ENCODE measurements at regions not wholly inside any gene's neighbourhood (a gene's known extent, or its start where the extent isn't known, plus 50 kb on each side); places are given as distances from the start of the nearest gene placed in this dataset.

DNA sequence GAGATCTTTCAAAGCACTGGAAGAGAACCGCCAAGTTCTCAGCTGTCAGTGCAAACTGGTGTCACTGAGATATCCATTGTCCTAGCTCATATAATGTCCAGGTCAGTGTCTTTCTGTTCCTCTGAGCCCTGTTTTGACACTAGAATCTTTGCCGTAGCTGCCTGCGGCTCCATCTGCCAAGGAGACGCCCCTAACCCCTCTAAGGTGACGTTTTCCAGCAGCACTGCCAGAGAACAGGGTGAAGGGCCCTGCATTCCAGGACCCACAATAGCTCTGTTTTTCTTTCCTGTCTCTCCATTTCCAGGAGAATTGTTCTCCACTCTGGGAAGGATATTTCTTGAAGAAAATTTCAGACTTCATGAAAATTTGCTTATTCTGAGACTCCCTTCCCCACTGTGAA is 181.7 kb upstream of the SLC39A10 start:
- TF ChIP-seq, protein P1, sequence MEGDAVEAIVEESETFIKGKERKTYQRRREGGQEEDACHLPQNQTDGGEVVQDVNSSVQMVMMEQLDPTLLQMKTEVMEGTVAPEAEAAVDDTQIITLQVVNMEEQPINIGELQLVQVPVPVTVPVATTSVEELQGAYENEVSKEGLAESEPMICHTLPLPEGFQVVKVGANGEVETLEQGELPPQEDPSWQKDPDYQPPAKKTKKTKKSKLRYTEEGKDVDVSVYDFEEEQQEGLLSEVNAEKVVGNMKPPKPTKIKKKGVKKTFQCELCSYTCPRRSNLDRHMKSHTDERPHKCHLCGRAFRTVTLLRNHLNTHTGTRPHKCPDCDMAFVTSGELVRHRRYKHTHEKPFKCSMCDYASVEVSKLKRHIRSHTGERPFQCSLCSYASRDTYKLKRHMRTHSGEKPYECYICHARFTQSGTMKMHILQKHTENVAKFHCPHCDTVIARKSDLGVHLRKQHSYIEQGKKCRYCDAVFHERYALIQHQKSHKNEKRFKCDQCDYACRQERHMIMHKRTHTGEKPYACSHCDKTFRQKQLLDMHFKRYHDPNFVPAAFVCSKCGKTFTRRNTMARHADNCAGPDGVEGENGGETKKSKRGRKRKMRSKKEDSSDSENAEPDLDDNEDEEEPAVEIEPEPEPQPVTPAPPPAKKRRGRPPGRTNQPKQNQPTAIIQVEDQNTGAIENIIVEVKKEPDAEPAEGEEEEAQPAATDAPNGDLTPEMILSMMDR (IDR thresholded peaks at IDR 0.05) = no peak
- no peak for TF ChIP-seq ZFX (IDR thresholded peaks at IDR 0.05; ENCODE audit: borderline replicate concordance)
- H3K27ac ChIP-seq = no peak overlapping the region

DNA sequence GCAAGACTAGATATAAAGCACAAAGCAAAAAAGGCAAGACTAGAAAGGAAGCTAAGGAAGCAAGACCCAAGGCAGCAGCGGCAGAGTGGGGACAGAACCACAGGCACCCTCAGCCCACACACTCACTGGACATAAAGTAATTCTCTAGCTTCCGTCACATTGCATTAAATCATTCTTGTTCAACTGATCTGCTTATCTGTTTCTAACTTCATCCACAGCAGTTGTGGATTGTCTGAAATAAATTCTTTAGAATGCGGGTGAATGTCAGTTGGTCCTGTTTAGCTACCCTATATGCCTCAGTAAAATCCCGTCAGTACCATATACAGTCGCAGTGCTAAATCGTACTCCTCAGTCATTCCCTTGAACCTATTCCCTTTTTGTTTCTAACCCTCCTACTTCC is 183.2 kb upstream of the SLC39A10 start:
- no peak overlapping the region for H3K27ac ChIP-seq
- no peak for TF ChIP-seq ZFX (IDR thresholded peaks at IDR 0.05; ENCODE audit: borderline replicate concordance)
- TF ChIP-seq, protein P1 (IDR thresholded peaks at IDR 0.05) = no peak

DNA sequence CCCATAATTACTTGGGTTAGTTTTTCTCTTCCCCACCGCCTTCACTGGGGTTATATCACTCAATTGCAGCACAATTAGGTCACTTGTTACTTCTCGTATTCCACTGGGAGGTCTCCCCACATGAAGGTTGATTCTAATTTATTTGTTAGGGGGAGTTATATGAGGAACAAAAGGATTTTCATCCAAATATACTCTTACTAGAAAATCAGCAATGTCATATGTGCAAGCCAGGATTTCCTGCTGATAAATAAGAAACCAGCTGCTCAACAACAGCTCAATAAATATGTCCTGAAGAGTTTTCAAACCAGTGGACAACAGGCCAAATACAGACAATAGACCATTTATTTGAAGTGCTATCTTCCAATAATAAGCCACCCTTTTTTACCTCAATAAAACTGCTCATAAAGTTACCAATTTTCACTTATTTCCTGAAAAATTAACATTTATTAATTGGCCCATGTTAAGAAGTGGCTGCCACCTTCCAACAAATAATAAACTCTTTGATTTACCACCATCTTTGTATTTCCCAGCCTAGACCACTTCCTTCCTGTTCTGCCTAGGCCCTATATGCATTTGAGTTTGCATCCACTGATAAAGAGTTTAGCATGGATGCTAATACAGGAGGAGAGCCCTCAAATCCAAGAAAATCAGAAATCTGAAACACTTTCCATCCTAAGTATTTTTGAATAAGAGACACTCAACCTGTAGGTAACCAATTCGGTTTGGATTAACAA is 184.4 kb upstream of the SLC39A10 start:
- TF ChIP-seq ZFX (IDR thresholded peaks at IDR 0.05; ENCODE audit: borderline replicate concordance) = no peak
- TF ChIP-seq, protein P1 (IDR thresholded peaks at IDR 0.05) = no peak
- no peak overlapping the region for H3K27ac ChIP-seq

DNA sequence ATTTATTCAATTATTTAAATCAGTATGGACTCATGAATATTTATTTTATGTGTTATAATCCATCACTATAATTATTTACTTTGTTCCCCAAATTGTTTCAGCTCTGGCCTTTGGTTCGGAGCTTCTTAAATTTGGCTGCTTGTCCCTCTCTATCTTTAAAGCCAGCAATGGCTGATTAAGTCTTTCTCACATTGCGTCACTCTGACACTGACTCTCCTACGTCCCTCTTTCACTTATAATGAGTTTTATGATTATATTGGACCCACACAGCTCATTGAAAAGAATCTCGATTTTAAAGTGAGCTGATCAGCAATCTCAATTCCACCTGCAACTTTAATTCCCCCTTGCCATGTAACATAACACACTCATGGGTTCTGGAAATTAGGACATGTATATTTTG is 185.2 kb upstream of the SLC39A10 start:
- no peak overlapping the region for H3K27ac ChIP-seq
- TF ChIP-seq, protein P1 (IDR thresholded peaks at IDR 0.05) = no peak
- TF ChIP-seq ZFX (IDR thresholded peaks at IDR 0.05; ENCODE audit: borderline replicate concordance) = no peak

DNA sequence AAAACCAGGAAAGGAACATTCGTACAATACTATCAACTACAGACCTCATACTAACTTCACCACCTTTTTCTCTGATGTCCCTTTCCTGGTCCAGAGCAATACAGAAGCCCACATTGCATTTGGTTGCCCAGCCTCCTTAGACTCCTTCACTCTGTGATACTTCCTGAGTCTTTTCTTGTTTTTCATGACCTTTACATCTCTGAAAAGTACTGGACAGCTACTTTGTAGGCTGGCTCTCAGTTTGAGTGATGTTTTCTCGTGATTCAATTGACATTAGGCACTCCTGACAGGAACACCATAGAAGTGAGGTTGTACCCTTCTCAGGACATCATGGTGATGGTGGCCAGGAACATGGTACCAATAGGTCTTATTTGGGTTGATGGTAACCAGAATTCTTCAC is 185.9 kb upstream of the SLC39A10 start:
- no peak for TF ChIP-seq ZFX (IDR thresholded peaks at IDR 0.05; ENCODE audit: borderline replicate concordance)
- TF ChIP-seq, protein P1 (IDR thresholded peaks at IDR 0.05) = no peak
- no peak overlapping the region for H3K27ac ChIP-seq

DNA sequence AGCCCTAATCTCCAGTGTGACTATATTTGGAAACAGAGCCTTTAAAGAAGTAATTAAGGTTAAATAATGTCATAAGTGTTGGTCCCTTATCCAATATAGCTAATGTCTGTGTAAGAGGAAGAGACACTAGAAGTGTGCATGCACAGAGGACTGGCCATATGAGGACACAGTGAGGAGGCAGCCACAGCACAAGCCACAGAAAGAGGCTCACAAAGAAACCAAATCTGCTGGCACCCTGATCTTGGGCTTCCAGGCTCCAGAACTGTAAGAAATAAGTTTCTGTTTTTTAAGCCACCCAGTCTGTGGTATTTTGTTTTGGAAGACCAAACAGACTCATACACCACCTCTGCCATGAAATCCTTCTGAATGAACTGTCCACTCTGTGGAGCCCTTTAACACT is 186.4 kb upstream of the SLC39A10 start:
- H3K27ac ChIP-seq = no peak overlapping the region
- TF ChIP-seq, protein P1 (IDR thresholded peaks at IDR 0.05) = no peak
- TF ChIP-seq ZFX (IDR thresholded peaks at IDR 0.05; ENCODE audit: borderline replicate concordance) = no peak

DNA sequence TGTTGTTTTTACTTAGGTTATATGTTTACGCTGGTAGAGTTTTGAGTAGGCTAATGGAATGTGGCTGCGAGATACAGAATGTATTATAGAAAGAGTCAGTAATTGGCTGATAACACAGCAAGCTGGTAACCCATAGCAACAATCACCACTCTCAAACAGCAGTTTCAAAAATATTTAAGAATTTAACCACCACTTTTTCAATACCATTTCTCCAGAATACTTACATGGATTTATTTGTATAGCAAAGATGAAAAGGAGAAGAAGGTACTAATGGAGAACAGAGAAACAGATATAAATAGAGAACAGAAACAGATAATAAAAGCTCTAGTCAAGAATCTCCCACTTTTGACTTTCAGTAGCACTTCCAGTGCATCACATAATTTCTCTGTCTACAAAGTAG is 188.3 kb upstream of the SLC39A10 start:
- H3K27ac ChIP-seq = no peak overlapping the region
- no peak for TF ChIP-seq ZFX (IDR thresholded peaks at IDR 0.05; ENCODE audit: borderline replicate concordance)
- TF ChIP-seq, protein P1 (IDR thresholded peaks at IDR 0.05) = no peak

Measured in 22Rv1 (cell line).